H1 (cell line): ENCODE measurements at regions not wholly inside any gene's neighbourhood (a gene's known extent, or its start where the extent isn't known, plus 50 kb on each side); places are given as distances from the start of the nearest gene placed in this dataset.

ENCODE experiments used
- CTCF ChIP-seq, 3 experiments: IDR thresholded peaks; 1 replicate in 2 of 3; 2 replicates in 1 of 3; pipeline versions ENCODE4 v1.5.1 to v1.6.1; 2011; ENCODE audit warnings: low read length in 3 of 3, mild to moderate bottlenecking in 3 of 3, inconsistent platforms in 2 of 3, low read depth in 1 of 3, moderate library complexity in 1 of 3; ENCODE audit not compliant: insufficient read depth in 1 of 3; ENCODE audit errors: control extremely low read depth in 1 of 3
- KDM1A ChIP-seq: fragments of 200-600, 300-600 bp; sonication (generic); IDR thresholded peaks from 2 replicates; pipeline ENCODE4 v1.7.1; 2016; ENCODE audit warnings: mild to moderate bottlenecking, low read length, borderline replicate concordance
- MAFK ChIP-seq: IDR thresholded peaks from 2 replicates; pipeline ENCODE4 v1.6.1; 2012; ENCODE audit warnings: low read depth, mild to moderate bottlenecking, improper control_type of control experiment, low read length
- NRF1 ChIP-seq: IDR thresholded peaks from 2 replicates; pipeline ENCODE4 v1.6.1; 2011; ENCODE audit warnings: mild to moderate bottlenecking, low read depth, low read length, improper control_type of control experiment
- RAD21 ChIP-seq, 2 experiments: IDR thresholded peaks in 1 of 2; conservative IDR thresholded peaks in 1 of 2; 2 replicates each; pipeline ENCODE4 v1.6.1; 2011; ENCODE audit warnings: low read depth in 2 of 2, low read length in 2 of 2, improper control_type of control experiment in 1 of 2, inconsistent platforms in 1 of 2, mild to moderate bottlenecking in 1 of 2, moderate library complexity in 1 of 2
- RNF2 ChIP-seq: fragments of 200-900, 300-1000 bp; sonication (generic); IDR thresholded peaks from 2 replicates; pipeline ENCODE4 v1.7.1; 2016; ENCODE audit warnings: borderline replicate concordance, low read depth, mild to moderate bottlenecking, antibody characterized with exemption, low read length; ENCODE audit not compliant: poor library complexity, severe bottlenecking; ENCODE audit errors: missing control alignments
- SRF ChIP-seq: IDR thresholded peaks from 2 replicates; pipeline ENCODE4 v1.6.1; 2011; ENCODE audit warnings: mild to moderate bottlenecking, low read depth, low read length, moderate library complexity

- TF ChIP-seq CTCF (IDR thresholded peaks at IDR 0.05; ENCODE audit: control extremely low read depth in 1 of 3, insufficient read depth in 1 of 3, low read depth in 1 of 3, low read length in 3 of 3) (no peak), RAD21 (IDR thresholded peaks at IDR 0.05 in 1 of 2, conservative IDR thresholded peaks at IDR 0.05 in 1 of 2; ENCODE audit: low read depth in 2 of 2, low read length in 2 of 2) (no peak), NRF1 (no peak), MAFK (no peak), RNF2 (no peak), KDM1A (no peak), SRF (no peak)
These were observed 173.1 kb upstream of the ANKRD55 start for GRCh38 chr5:56406221-56406620.
